Activated naive CD4-positive, alpha-beta T cell treated with anti-CD3 and anti-CD28 coated beads for 36 hours (primary cell): ENCODE measurements at regions not wholly inside any gene's neighbourhood (a gene's known extent, or its start where the extent isn't known, plus 50 kb on each side); places are given as distances from the start of the nearest gene placed in this dataset.
"Not testable (repeated sequence)": the region's sequence is repeated elsewhere in the genome, so short reads cannot be mapped to it uniquely, and the experiment has no call there.

Experiments
- CTCF ChIA-PET: fragments of 350-600 bp; sonication (Branson Sonifier 250); formaldehyde crosslinking; loops from one replicate; lab custom pipeline; 2021; ENCODE audit warnings: antibody characterized with exemption; lab: Charles Lee
- DNase-seq: peaks from one replicate; pipeline ENCODE4 v3.0.0-alpha.2; 2020
- H3K27ac Mint-ChIP-seq: one replicate; pipeline ENCODE4 v1.8.0; 2021; ENCODE audit warnings: mild to moderate bottlenecking, mixed read lengths
- H3K27me3 Mint-ChIP-seq: one replicate; pipeline ENCODE4 v1.8.0; 2021; ENCODE audit warnings: low read depth, mixed read lengths
- H3K36me3 Mint-ChIP-seq: one replicate; pipeline ENCODE4 v1.8.0; 2021; ENCODE audit warnings: low read depth, mixed read lengths
- H3K4me1 Mint-ChIP-seq: one replicate; pipeline ENCODE4 v1.8.0; 2021; ENCODE audit warnings: low read depth, mixed read lengths
- H3K4me3 Mint-ChIP-seq: one replicate; pipeline ENCODE4 v1.8.0; 2021; ENCODE audit warnings: mild to moderate bottlenecking, moderate library complexity, mixed read lengths
- H3K9me3 Mint-ChIP-seq: one replicate; pipeline ENCODE4 v1.8.0; 2021; ENCODE audit warnings: mixed read lengths
- intact Hi-C: fragments of 100-400 bp; cut with micrococcal nuclease; formaldehyde crosslinking; loops from one replicate; pipeline ENCODE4 v1.15.1; 2023

DNA sequence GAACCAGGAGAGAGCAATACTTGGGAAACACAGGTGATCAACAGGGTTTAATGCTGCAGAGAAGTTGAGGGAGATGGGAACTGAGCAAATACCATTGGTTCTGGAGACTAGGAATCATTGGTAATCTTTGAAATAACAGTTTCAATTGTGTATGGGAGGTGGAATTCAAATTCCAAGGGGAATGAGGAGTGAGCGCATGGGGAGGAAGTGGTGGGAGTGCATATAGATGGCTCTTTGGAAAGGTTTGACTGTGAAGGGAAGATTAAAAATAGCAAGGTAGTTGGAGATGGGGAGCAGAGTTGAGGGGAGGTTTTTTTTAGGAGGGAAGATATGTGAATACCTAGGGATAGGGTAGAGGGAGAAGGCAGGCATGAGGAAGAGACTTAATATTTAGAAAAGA lies 51.1 kb upstream of the ROPN1 start:
- H3K9me3 Mint-ChIP-seq = no peaks in the 10 kb centered on the region
- no peaks in the 10 kb centered on the region for H3K36me3 Mint-ChIP-seq
- CTCF ChIA-PET = interaction anchor here (1.0 to 1.5 kb wide), 2 partner anchors 9 to 10 kb away, joined by 3 to 4 read pairs; partner anchors contain the start of gene KALRN
- H3K27me3 Mint-ChIP-seq = peaks cover 15% of the 10 kb centered on the region
- DNase-seq = no peak
- intact Hi-C loops = no loop called here
- H3K4me1 Mint-ChIP-seq = no peaks in the 10 kb centered on the region
- H3K4me3 Mint-ChIP-seq = no peak overlapping the region
- H3K27ac Mint-ChIP-seq = no peak overlapping the region

DNA sequence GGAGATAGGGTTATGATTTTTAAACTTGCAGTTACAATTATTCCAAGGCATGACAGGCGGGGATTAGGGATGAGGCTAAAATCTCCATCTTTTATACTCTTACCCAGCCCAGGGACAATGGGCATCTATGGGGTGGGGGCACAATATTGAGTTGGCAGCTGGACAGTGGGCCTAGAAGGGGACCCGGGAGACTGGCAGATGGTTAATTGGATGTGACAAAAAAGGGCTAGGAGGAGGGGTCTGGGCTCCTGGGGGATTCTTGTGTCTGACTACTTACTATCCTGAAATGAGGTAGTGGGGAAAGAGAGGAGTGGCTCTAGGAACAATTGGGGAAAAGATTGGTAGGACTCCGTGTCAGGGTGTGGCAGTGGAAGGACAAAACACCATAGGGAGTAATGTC lies 53.0 kb upstream of the ROPN1 start:
- no peaks in the 10 kb centered on the region for H3K9me3 Mint-ChIP-seq
- intact Hi-C loops = no loop called here
- peaks cover 16% of the 10 kb centered on the region for H3K27me3 Mint-ChIP-seq
- H3K4me1 Mint-ChIP-seq = no peaks in the 10 kb centered on the region
- no peaks in the 10 kb centered on the region for H3K36me3 Mint-ChIP-seq
- CTCF ChIA-PET = interaction anchor here (1.7 kb wide), 1 partner anchor 12 kb away, joined by 5 read pairs; no protein-coding TSS in a partner anchor
- H3K27ac Mint-ChIP-seq = no peak overlapping the region
- DNase-seq = no peak
- no peak overlapping the region for H3K4me3 Mint-ChIP-seq

DNA sequence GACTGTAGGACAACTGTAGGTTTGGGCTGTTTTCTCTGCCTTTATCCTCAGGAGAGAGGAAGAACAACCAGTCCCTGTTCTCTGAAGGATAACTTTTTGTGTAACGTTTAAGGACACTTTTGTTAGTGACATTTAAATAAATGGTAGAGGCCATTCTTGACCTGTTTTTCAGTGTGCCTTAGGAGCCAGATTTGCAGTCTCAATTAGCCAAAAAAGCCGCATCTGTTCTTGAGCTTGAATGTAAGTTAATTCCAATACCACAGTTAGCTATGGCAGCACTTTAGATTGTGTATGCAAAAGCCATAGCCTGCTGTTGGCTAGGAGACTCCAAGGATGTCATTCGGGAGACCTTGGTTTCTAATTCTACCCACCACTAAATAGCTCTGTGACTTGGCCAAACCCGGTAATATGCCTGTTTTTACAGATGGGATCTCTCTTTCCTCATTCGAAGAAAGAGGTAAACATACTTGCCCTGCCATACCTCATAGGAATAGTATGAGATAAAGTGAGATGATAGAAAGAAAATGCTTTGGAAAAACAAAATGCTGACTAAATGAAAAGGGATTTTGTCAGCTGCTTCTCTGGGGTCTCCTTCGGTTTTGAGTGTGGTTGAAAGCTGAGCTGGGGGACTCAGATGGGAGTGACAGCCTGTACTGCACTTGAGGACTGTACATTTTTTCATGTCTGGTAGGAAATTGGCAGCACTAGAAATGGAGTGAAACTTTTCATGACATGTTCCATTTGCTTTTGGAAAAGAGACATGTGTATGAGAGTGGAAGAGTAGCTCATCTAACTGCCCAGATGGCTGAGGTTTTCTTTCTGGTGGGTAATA lies 57.3 kb upstream of the ROPN1 start:
- H3K36me3 Mint-ChIP-seq = no peaks in the 10 kb centered on the region
- no peak overlapping the region for H3K4me3 Mint-ChIP-seq
- H3K27ac Mint-ChIP-seq = no peak overlapping the region
- peaks cover 20% of the 10 kb centered on the region for H3K27me3 Mint-ChIP-seq
- CTCF ChIA-PET = interaction anchor here (1.3 kb wide), 1 partner anchor 30 kb away, joined by 5 read pairs; no protein-coding TSS in a partner anchor
- no peaks in the 10 kb centered on the region for H3K9me3 Mint-ChIP-seq
- intact Hi-C loops = no loop called here
- DNase-seq = no peak
- no peaks in the 10 kb centered on the region for H3K4me1 Mint-ChIP-seq

DNA sequence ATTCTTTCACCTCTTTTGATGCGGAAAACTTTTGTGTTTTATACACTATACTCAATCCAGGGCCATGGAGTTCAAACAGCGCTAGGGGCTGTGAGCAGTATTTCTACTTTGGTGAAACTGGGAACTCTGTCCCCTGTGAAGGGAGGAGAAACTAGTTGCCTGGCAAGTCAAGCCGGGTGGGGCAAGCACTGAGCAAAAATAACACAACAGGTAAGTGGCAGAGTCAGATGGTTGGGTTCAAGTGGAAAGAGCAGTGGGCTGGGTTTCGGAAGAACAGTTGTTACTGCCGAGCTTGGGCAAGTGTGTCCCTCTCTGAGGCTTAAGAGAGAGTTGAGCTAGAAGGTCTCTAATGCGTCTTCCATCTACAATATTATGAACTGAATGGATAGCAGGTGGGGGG lies 59.7 kb upstream of the ROPN1 start:
- CTCF ChIA-PET = no interaction called here
- H3K9me3 Mint-ChIP-seq = no peaks in the 10 kb centered on the region
- intact Hi-C loops = no loop called here
- no peak for DNase-seq
- H3K36me3 Mint-ChIP-seq = no peaks in the 10 kb centered on the region
- no peak overlapping the region for H3K4me3 Mint-ChIP-seq
- no peak overlapping the region for H3K27ac Mint-ChIP-seq
- H3K27me3 Mint-ChIP-seq = peaks cover 12% of the 10 kb centered on the region
- H3K4me1 Mint-ChIP-seq = no peaks in the 10 kb centered on the region

DNA sequence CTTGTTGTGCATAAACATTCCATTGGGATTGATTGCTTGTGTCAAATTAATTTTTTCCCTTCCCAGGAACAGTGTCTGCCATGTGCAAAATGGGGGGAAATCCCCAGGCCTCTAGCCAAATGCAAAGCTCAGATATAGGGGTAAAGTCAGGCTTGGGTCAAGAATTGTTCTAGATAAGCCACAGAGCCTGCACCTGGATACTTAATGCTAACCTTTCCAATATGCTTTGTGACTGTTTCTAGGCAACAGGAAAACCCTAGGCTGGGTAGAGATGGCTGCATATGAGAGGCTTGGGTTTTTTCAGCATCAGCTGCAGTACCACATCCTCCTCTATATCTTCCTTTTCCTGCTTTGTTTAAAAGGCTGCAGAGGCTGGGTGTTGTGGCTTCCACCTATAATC lies 61.9 kb upstream of the ROPN1 start:
- DNase-seq = no peak
- CTCF ChIA-PET = no interaction called here
- Mint-ChIP-seq H3K9me3 (no peaks in the 10 kb centered on the region), H3K27ac (no peak overlapping the region), H3K27me3 (peaks cover 20% of the 10 kb centered on the region), H3K4me3 (no peak overlapping the region), H3K36me3 (no peaks in the 10 kb centered on the region), H3K4me1 (no peaks in the 10 kb centered on the region)
- intact Hi-C loops = no loop called here

DNA sequence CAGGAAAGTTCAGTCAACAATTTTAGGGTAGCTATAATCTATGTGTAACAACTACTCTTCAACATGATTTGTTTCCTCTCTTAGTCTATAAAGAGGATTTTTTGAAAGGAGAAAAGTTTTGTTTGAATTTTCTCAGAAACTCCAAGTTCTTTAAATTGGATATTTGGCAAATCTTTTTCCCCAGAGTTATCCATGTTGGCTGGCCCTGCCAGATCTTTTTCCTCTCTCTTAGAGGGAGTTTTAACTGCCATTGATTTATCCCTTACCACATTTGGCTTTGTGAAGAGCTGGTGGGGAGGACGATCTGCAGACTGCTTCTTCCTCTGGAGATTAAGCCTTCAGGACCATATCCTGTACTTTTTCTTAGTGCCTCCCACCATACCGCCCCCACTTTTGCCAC lies 64.9 kb upstream of the ROPN1 start:
- H3K9me3 Mint-ChIP-seq = no peaks in the 10 kb centered on the region
- CTCF ChIA-PET = no interaction called here
- no peaks in the 10 kb centered on the region for H3K4me1 Mint-ChIP-seq
- intact Hi-C loops = no loop called here
- H3K27me3 Mint-ChIP-seq = peaks cover 14% of the 10 kb centered on the region
- H3K27ac Mint-ChIP-seq = no peak overlapping the region
- H3K4me3 Mint-ChIP-seq = no peak overlapping the region
- DNase-seq = no peak
- H3K36me3 Mint-ChIP-seq = no peaks in the 10 kb centered on the region

DNA sequence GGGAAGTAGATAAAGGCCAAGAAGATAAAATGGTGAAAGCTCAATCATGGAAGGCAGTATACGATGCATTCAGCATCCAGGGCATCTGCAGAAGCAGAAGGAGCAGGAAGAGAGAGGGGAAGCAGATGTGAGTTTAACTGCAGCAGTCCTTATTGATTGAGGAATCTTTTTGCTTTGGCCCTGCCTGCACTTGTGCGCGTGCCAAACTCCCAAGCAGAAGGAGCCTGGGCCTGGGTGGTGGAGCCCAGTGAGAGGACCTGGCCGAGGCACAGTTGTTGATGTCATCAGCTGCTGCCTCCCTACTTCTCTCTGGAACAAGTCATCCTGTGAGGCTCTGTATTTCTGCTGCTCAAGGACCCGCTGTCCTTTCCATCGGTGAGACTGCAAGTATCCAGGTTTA lies 65.5 kb upstream of the ROPN1 start:
- Mint-ChIP-seq H3K36me3 (no peaks in the 10 kb centered on the region), H3K27me3 (peaks cover 12% of the 10 kb centered on the region), H3K9me3 (no peaks in the 10 kb centered on the region), H3K27ac (no peak overlapping the region), H3K4me1 (no peaks in the 10 kb centered on the region), H3K4me3 (no peak overlapping the region)
- intact Hi-C loops = no loop called here
- no peak for DNase-seq
- CTCF ChIA-PET = no interaction called here

DNA sequence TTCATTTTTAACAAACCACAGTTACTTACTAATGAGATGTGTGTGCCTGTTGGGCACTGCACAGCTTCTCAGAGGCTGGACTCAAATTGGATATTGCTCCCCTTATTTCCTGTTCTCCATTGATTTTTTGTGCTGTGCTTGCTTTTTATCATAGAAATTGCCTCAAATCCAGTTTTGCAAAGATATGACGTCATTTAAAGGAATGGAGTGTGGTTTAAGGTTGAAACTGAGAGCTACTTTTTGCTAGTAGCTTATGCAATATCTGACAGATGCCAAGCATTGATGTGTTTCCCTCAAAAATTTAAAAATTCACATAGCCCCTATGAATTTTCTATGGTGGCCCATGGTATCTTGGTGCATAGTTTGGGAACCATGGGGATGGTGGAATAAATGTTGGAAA lies 67.7 kb upstream of the ROPN1 start:
- intact Hi-C loops = no loop called here
- no peaks in the 10 kb centered on the region for H3K36me3 Mint-ChIP-seq
- no peak for DNase-seq
- H3K4me1 Mint-ChIP-seq = no peaks in the 10 kb centered on the region
- CTCF ChIA-PET = interaction anchor here (0.7 to 1.1 kb wide), 3 partner anchors 29 to 146 kb away, joined by 3 to 4 read pairs (median 3); no protein-coding TSS in a partner anchor
- H3K27me3 Mint-ChIP-seq = peaks cover 12% of the 10 kb centered on the region
- no peak overlapping the region for H3K4me3 Mint-ChIP-seq
- no peak overlapping the region for H3K27ac Mint-ChIP-seq
- no peaks in the 10 kb centered on the region for H3K9me3 Mint-ChIP-seq

DNA sequence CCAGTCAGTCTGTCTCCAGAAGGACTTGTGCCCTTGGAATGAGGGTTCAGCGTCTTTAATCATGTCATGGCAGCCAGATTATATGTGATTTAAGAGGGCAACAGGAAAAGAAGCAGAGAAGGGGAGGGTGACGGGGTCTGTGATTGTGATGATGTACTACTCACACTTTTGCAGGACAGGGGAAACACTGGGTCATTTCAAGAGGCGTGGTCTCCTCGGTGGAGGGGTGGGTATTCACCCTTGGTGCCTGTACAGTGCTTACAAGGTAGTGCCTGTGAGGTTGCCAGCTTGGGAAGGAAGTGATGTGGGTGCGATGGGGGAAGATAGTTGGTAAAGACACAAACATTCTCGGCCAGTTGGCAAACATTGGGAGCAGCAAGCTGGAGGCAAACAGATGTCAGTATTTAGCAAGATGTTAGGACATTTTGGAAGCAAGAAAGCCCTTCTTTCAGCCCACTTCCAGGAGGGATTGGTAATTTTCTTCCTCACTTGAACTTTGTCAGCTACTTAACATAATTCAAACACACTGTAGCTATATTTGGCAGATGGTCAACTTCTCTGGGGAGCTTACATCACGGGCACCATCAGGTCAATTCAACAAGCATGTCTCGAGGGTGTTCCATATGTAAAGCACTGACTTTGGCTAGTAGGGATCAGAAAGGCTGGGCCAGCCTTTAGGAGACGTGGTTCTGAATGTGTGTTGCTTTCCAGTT lies 71.4 kb upstream of the ROPN1 start:
- no peak for DNase-seq
- Mint-ChIP-seq H3K4me1 (no peaks in the 10 kb centered on the region), H3K36me3 (no peaks in the 10 kb centered on the region), H3K27me3 (peaks cover 5% of the 10 kb centered on the region), H3K27ac (no peak overlapping the region), H3K4me3 (no peak overlapping the region), H3K9me3 (no peaks in the 10 kb centered on the region)
- CTCF ChIA-PET = interaction anchor here (0.7 to 1.3 kb wide), 3 partner anchors 13 to 1837 kb away, joined by 3 to 4 read pairs (median 3); no protein-coding TSS in a partner anchor
- intact Hi-C loops = no loop called here

DNA sequence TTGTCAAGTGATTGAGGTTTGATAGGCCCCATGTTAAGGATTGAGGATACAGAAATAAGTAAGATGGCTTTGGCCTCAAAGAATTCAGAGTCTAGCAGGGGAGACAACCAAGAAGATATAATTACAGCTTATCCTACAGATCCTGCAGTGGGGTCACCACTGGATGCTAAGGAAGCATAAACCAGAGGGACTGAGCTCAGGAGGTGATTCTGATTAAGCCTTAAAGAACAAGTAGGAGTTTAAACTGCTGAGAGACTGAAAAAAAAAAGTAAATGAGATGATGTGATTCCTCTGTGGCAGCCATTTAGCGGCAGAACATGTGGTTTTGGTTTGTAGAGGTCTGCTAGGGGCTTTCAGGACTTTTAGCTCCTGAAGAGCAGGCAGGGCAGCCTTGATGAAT lies 72.1 kb upstream of the ROPN1 start:
- CTCF ChIA-PET = interaction anchor here (1.3 kb wide), 1 partner anchor 12 kb away, joined by 4 read pairs; no protein-coding TSS in a partner anchor
- intact Hi-C loops = no loop called here
- H3K9me3 Mint-ChIP-seq = no peaks in the 10 kb centered on the region

DNA sequence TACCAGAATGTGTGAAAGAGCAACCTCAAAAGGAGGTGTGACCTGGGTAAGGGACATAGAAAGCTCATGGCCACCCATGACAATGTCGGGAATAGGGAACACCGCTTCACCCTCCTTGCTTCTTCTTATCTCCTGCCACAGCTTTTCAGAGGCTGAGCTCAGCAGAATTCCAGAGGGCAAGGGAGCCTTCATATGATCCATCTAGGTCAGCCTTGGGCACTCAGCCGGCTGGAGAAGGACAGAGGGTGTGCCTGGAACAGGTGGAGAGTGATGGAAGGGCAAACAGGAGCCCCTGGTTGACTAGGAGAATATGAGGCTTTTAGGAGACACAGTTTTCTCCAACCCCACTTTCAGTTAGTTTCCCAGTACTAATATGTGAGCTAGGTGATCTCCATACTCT lies 74.6 kb upstream of the ROPN1 start:
- DNase-seq, intact Hi-C loops, H3K9me3 Mint-ChIP-seq, CTCF ChIA-PET, H3K4me1 Mint-ChIP-seq, H3K27me3 Mint-ChIP-seq, H3K27ac Mint-ChIP-seq, H3K36me3 Mint-ChIP-seq, H3K4me3 Mint-ChIP-seq: not testable (repeated sequence)

More for the DNA sequence above, 72.1 kb upstream of the ROPN1 start:
- H3K4me1 Mint-ChIP-seq = no peaks in the 10 kb centered on the region
- H3K27me3 Mint-ChIP-seq = peaks cover 2% of the 10 kb centered on the region
- H3K4me3 Mint-ChIP-seq = no peak overlapping the region
- DNase-seq = no peak
- H3K27ac Mint-ChIP-seq = no peak overlapping the region
- no peaks in the 10 kb centered on the region for H3K36me3 Mint-ChIP-seq

DNA sequence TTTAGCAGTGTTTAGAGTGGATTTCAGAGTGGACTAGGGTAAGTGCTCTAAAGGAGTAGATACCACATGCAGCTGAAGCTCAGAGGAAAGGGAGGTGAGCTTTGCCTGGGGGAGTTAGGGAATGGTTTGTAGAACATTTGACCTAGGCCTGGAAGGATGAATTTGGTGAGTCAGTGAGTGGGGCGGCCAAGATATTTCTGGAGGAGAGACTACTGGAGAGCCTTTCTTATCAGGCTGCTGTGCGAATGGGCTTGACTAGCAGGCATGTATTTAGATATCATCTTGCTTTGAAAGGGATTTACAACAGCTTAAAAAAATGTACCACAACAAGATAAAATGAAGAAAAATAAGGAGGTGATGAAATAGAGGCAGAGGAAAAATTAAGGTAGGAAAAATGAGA lies 77.8 kb upstream of the ROPN1 start:
- H3K36me3 Mint-ChIP-seq, H3K4me1 Mint-ChIP-seq, DNase-seq, H3K27ac Mint-ChIP-seq, H3K27me3 Mint-ChIP-seq, H3K9me3 Mint-ChIP-seq, intact Hi-C loops, H3K4me3 Mint-ChIP-seq: not testable (repeated sequence)
- CTCF ChIA-PET = interaction anchor here (0.6 to 1.0 kb wide), 3 partner anchors 10 to 258 kb away, joined by 3 read pairs; no protein-coding TSS in a partner anchor
